ENCODE measurements at regions not wholly inside any gene's neighbourhood (a gene's known extent, or its start where the extent isn't known, plus 50 kb on each side); places are given as distances from the start of the nearest gene placed in this dataset.

- no peak for DNase-seq (ENCODE audit: low spot score)
Observed at GRCh38 chr11:79864882-79865281, 424.1 kb upstream of the TENM4 start.

GRCh38 chr11:79860336-79860735 is 419.5 kb upstream of the TENM4 start:
- no peak for DNase-seq (ENCODE audit: low spot score)

GRCh38 chr11:79857377-79858214 is 416.8 kb upstream of the TENM4 start:
- no peak for DNase-seq (ENCODE audit: low spot score)

- no peak for DNase-seq (ENCODE audit: low spot score)
Observed at GRCh38 chr11:79852176-79852575, 411.3 kb upstream of the TENM4 start.

GRCh38 chr11:79845002-79845709 is 404.3 kb upstream of the TENM4 start:
- DNase-seq (ENCODE audit: low spot score): no peak

DNA sequence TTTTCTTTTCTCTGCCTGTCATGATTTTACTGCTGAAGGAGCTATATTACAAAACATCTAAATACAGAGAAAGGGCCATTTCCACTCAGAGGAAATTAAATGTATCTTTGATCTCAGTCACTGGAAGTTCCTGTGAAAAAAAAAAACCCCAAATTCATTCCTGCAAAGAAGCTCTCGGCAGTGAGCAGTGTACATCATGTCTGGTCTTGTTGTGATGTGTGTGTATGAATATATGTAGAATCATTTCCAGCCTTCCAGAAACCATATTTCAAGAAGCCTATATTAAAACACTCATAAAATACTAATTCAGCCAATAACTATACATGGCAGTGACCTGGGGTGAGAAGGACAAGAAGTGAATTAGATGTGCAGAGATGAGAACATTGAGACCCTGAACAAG is 393.2 kb upstream of the TENM4 start:
- no peak for DNase-seq (ENCODE audit: low spot score)

- DNase-seq (ENCODE audit: low spot score): no peak
Observed at GRCh38 chr11:79830446-79830845, 389.6 kb upstream of the TENM4 start.

DNA sequence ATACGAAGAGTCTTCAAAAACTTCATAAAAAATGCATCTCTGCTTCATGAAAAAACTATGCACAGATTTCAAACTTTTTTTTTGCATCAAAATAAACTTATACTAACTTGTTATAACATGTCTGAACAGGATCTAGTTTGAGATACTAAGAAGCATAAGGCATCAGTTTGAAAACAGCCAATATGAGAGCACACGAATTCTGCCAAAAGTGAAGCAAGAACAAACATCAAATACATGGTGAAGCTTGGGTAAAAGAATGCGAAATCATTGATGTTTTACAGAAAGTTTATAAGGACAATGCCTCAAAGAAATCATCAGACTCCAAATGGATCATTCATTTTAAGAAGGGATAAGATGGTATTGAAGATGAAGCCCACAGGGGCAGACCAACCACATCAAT is 389.1 kb upstream of the TENM4 start:
- DNase-seq (ENCODE audit: low spot score): no peak

DNA sequence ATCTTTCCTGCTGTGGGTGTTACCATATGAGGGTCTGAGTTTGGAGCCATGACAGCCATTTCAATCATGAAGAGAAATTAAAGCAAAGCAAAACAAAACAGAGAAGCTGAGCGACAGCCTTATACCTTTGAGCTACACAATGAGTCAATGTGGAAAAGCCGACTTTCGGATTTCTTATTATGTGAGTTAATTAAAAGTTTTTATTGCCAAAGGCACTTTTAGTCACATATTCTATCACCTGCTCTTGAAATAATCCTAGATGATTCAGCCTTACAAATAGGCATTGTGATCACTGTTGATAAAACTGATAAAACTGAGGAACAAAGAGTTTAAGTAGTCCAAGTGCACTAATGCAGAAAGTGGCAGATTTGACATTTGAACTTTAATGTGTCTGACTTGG is 381.9 kb upstream of the TENM4 start:
- no peak for DNase-seq (ENCODE audit: low spot score)

GRCh38 chr11:79813551-79813950 is 372.7 kb upstream of the TENM4 start:
- no peak for DNase-seq (ENCODE audit: low spot score)

- DNase-seq (ENCODE audit: low spot score): no peak
Observed at GRCh38 chr11:79809487-79809886, 368.7 kb upstream of the TENM4 start.

DNA sequence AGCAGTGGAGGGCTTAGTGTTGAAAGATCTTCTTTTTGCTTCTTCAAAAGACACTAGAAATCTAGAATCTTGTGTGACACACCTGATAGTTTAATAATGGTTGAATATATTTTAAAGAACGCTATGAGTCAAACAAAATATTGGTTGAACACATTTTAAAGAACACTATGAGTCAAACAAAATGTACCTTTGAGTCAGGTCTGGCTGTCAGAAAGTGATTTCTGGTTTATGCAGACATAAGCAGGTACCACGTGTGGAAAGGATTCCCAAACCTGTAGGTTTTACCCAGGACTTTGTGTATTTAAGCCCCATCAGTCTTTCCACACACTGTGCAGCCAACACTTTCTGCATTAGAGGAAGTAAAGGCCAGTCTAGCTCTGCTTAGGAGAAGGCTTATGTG is 366.7 kb upstream of the TENM4 start:
- DNase-seq (ENCODE audit: low spot score): no peak

DNA sequence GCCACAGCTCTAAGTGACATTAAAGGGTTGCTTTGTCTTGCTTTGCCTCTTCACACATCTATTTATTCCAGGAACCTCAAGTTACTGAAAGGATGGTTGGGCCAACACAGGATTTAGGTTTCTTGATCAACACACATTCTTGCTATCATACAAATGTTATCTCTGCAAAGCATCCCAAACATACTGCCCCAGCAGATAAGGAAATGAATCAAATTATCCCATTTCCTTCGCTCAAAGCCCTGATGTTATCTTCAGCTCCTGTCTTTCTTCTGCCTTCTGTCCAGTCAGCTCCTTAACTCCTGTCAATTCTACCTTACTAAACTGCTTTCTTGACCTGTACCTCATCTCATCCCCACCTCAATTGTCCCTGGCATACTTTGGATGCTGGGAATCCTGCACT is 355.9 kb upstream of the TENM4 start:
- DNase-seq (ENCODE audit: low spot score): no peak

DNA sequence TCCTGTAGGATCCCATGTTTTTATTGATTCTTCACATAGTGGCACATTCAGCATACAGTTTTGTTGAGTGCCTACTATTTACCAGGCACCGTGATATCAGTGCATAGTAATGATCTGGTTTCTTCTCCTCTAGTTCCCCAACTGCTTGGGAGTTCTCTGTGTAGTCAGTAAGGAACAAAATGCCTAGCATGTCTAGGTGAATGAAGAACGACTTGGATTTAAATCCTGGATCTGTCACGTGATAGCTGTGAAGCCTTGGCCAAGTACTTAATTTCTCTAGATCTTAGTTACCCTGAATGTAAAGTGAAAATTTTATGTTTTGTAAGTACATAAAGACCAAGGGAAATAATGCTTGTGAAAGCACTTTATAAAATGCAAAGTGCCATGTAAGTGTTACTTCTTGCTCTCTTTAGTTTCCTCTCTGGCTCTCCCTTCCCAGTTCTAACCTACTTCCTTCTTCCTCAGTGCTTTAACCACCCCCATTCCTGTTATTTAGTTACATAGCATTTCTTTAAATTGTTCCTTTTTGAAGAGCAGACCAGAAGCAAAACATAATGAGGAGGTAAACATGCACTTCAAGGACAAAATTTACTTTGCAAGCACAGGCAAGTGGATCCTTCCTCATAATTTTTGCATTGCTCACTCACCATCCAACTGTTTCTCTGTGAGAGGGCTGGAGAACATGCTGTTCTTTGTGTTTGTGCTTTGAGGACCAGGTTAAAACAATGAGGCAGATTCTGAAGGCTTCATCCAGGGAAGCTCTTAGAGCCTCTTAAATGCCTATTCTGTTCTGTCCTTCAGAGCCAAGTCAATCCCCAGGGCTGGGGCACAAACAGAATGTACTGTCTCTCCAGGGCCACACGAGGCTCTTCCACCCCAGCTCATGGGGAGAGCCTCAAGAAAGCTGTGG is 353.9 kb upstream of the TENM4 start:
- no peak for DNase-seq (ENCODE audit: low spot score)

DNA sequence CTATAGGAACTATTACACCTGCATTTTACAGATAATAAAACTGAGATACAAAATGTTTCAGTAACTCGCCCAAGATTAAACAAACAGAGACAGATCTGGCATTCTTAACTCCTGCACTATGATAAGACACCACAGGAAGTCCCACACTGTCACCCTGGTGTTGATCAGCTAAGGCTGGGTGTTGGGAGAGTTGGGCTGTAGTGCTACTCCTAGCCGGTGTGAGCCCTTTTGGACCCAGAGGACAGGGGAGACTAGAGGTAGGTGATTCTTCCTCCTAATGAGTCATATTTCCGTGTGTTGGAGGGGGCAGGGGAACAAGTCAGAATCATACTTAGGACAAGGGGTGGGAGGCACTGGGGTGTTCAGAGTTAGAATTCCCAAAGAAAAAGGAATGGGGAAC is 353.2 kb upstream of the TENM4 start:
- no peak for DNase-seq (ENCODE audit: low spot score)

DNA sequence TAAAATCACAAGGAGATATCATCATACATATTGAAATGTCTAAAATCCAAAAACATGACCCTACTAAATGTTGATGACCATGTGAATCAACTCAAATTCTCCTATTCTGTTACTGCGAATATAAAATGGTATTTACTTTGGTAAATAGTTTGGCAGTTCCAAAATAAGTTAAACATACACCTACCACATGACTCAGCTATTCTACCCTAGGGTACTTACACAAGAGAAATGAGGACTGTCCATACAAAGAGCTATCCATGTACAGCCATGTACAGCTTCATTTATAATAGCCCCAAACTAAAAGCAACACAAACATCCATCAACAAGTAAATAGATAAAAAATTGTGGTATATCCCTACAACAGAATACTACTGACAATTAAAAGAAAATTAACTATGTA is 346.1 kb upstream of the TENM4 start:
- DNase-seq (ENCODE audit: low spot score): no peak

- no peak for DNase-seq (ENCODE audit: low spot score)
Observed at GRCh38 chr11:79783833-79784232, 343.0 kb upstream of the TENM4 start.

DNA sequence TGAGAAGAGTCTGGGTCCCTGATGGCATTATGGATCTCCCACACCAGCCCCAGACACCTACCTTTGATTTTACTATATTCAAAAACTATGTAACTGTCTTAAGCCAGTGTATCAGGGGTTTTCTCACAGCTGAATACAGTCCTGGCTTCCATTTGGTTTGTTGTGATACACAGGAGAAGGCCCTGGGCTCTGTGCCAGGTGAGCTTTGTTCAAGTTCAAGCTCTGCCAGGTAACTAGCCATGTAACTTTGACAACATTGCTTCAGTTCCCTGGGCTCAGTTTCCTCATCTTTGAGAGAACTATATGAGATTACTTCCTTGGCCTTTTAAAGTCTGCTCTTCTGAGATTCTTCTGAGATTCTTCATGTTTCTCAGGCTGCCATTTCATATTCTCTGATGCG is 327.5 kb upstream of the TENM4 start:
- DNase-seq (ENCODE audit: low spot score): no peak

DNA sequence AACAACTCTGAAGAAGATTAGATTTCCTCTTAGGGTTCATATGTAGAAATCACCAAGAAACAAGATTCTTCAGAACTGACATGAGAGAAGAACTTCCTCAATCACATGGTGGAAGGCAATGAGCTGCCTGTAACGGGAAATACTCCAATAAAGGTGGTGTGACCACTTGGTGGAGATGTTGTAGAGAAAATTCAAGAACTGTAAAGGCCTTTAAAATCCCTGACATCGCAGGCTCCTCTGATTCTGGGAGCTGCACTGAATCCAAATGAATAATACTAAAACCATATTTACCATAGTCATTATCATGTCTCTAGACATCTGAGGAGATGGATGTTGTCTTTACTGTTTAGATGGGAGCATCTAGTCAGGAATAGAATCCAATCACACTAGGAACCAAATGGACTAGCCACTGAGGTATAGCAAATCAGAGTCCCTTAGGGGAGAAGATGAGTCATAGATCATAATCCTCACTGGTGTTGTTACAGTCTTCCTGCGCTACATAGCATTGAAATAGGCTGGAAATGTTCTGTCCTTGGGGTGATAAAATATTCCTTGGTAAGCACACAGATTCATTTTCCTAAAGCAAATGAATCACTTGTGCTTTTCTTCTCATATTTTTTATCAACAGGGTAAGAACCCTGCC is 321.6 kb upstream of the TENM4 start:
- DNase-seq (ENCODE audit: low spot score): no peak

GRCh38 chr11:79758325-79758724 is 317.5 kb upstream of the TENM4 start:
- DNase-seq (ENCODE audit: low spot score): no peak

DNA sequence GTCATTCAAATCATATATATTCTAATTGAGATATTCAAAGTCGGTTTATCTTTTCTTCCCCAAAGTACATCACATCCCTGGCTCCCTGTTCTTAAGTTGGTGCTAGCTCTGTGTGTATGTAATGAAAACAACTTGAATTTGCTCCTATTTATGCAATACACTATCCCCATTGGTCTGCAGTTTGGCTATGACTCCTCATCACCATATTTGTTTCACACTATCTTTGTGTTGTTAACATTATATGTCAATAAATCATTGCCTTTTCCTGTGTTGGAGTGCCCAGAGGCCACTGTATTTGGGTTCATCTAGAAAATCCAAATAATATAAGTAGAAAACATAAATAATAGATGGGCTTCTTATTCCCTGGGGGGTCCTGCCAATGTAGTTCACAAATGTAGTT is 306.6 kb upstream of the TENM4 start:
- no peak for DNase-seq (ENCODE audit: low spot score)

- DNase-seq (ENCODE audit: low spot score): no peak
Observed at GRCh38 chr11:79744941-79745340, 304.1 kb upstream of the TENM4 start.
